BJ (cell line): ENCODE measurements at regions not wholly inside any gene's neighbourhood (a gene's known extent, or its start where the extent isn't known, plus 50 kb on each side); places are given as distances from the start of the nearest gene placed in this dataset.

ENCODE experiments used
- CTCF ChIA-PET: fragments of 350-600 bp; formaldehyde crosslinking; extraction: SDS; loops from one replicate; lab custom pipeline; 2021; ENCODE audit warnings: antibody characterized with exemption, inconsistent platforms; lab: Yijun Ruan, JAX
- POLR2A ChIA-PET: fragments of 300-600 bp; sonication (Branson Sonifier 250); formaldehyde crosslinking; extraction: SDS; loops from one replicate; lab custom pipeline; 2021; ENCODE audit warnings: antibody characterized with exemption; lab: Charles Lee
- DNase-seq: peaks from one replicate; pipeline ENCODE4 v3.0.0-alpha.2; 2011; ENCODE audit warnings: low read depth
- H3K27me3 ChIP-seq: 2 replicates; pipeline ENCODE4 v1.6.0; 2011; ENCODE audit warnings: low read length; ENCODE audit not compliant: control insufficient read depth, insufficient read depth
- H3K36me3 ChIP-seq: 2 replicates; pipeline ENCODE4 v1.5.1; 2011; ENCODE audit warnings: low read length; ENCODE audit not compliant: control insufficient read depth, insufficient read depth
- H3K4me3 ChIP-seq: 2 replicates; pipeline ENCODE4 v1.5.1; 2011; ENCODE audit warnings: low read depth, mild to moderate bottlenecking, control low read depth, low read length
- CTCF ChIP-seq: IDR thresholded peaks from 2 replicates; pipeline ENCODE4 v1.5.1; 2011; ENCODE audit warnings: low read depth, mild to moderate bottlenecking, control low read depth, inconsistent platforms, low read length, moderate library complexity; ENCODE audit not compliant: insufficient read depth

- no peak for TF ChIP-seq CTCF
- ChIA-PET CTCF (interaction anchor here (1.2 kb wide), 1 partner anchor 17 kb away, joined by 3 read pairs; no protein-coding TSS in a partner anchor), POLR2A (no interaction called here)
- Histone ChIP-seq H3K4me3 (no peak overlapping the region), H3K27me3 (no peaks in the 10 kb centered on the region), H3K36me3 (no peaks in the 10 kb centered on the region)
- no peak for DNase-seq
These were observed 84.5 kb upstream of the LRRC7 start for GRCh38 chr1:69483246-69483645.

- no peak for TF ChIP-seq CTCF
- POLR2A ChIA-PET: no interaction called here
- no peak overlapping the region for H3K4me3 ChIP-seq
- no peaks in the 10 kb centered on the region for H3K27me3 ChIP-seq
- CTCF ChIA-PET: no interaction called here
- H3K36me3 ChIP-seq: no peaks in the 10 kb centered on the region
- DNase-seq: no peak
These were observed 82.1 kb upstream of the LRRC7 start for GRCh38 chr1:69485616-69486015.

DNA sequence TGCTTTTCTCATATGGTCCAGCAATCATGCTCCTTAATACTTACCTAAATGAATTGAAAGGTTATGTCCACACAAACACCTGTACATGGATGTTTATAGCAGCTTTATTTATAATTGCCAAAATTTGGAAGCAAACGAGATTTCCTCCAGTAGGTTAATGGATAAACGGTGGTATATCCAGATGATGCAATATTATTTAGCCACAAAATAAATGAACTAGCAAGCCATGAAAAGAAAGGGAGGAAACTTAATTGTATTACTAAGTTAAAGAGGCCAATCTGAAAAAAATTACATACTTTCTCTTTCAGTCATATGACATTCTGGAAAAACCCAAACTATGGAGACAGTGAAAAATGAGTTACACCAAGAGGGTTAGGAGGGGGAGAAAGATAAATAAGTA is 76.3 kb upstream of the LRRC7 start:
- POLR2A ChIA-PET: no interaction called here
- no peak for DNase-seq

DNA sequence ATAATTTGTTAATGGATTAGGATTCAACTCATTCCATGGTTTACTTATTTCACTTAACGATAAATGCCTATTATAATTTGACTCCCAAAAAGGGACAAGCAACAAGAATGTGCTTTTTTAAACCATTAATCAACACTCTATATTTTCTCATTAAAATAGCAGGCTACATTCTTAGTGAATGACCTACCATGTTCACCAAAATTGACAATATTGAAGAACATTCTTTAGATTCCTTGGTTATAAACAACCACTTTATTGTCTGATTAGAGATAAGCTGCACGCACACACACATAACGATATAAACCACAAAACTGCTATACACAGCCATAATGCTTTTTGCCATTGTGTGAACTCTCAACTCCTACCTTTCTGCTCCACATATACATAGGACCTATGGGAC is 75.4 kb upstream of the LRRC7 start:
- no peak for DNase-seq
- CTCF ChIA-PET: no interaction called here
- Histone ChIP-seq H3K27me3 (no peaks in the 10 kb centered on the region), H3K36me3 (no peaks in the 10 kb centered on the region), H3K4me3 (no peak overlapping the region)
- no peak for TF ChIP-seq CTCF
- POLR2A ChIA-PET: no interaction called here

More for the DNA sequence above, 76.3 kb upstream of the LRRC7 start:
- TF ChIP-seq CTCF: no peak
- H3K4me3 ChIP-seq: no peak overlapping the region
- CTCF ChIA-PET: no interaction called here
- H3K36me3 ChIP-seq: no peaks in the 10 kb centered on the region
- no peaks in the 10 kb centered on the region for H3K27me3 ChIP-seq

- no peak overlapping the region for H3K4me3 ChIP-seq
- H3K36me3 ChIP-seq: no peaks in the 10 kb centered on the region
- DNase-seq: no peak
- no peak for TF ChIP-seq CTCF
- ChIA-PET POLR2A (no interaction called here), CTCF (no interaction called here)
- H3K27me3 ChIP-seq: no peaks in the 10 kb centered on the region
These were observed 73.5 kb upstream of the LRRC7 start for GRCh38 chr1:69494221-69494620.
